Pancreas (tissue), 10 donors: ENCODE measurements at regions not wholly inside any gene's neighbourhood (a gene's known extent, or its start where the extent isn't known, plus 50 kb on each side); places are given as distances from the start of the nearest gene placed in this dataset.

Source experiments
- ATAC-seq, 4 donors: fragments of 200-7000 bp; cut with Tn5 transposase; one replicate each; pipeline versions ENCODE4 v1.8.0 to v1.9.1; 2020; ENCODE audit warnings: mild to moderate bottlenecking in 4 of 4, moderate library complexity in 4 of 4
- DNase-seq, 6 donors: peaks; one replicate each; pipeline ENCODE4 v3.0.0-alpha.2; 2020
- FAIRE-seq: peaks from 2 replicates; lab custom pipeline; 2012; peaks lifted over from hg19 to GRCh38; lab: Jason Lieb, UNC
- H3K27ac ChIP-seq, 4 donors: fragments of 200-600 bp; sonication (generic); 1 replicate in 3 of 4; 2 replicates in 1 of 4; pipeline versions ENCODE4 v1.5.0 to v1.8.0; 2020
- H3K27me3 ChIP-seq, 4 donors: fragments of 200-600 bp; one replicate each; pipeline ENCODE4 v1.8.0; 2021
- H3K36me3 ChIP-seq, 3 donors: fragments of 200-600 bp; sonication (generic) in 1 of 3; one replicate each; pipeline versions ENCODE4 v1.5.0 to v1.8.0; 2020 to 2021
- H3K4me1 ChIP-seq, 3 donors: fragments of 200-600 bp; one replicate each; pipeline ENCODE4 v1.8.0; 2021
- H3K4me3 ChIP-seq, 4 donors: fragments of 200-600 bp; sonication (generic) in 2 of 4; one replicate each; pipeline versions ENCODE4 v1.5.0 to v1.8.0; 2020 to 2021
- H3K9me3 ChIP-seq, 4 donors: fragments of 200-600 bp; one replicate each; pipeline ENCODE4 v1.8.0; 2021
- WGBS, 2 donors: extraction: QIAGEN DNeasy Blood & Tissue Kit; methylation state at CpG; one replicate each; pipeline ENCODE4 v1.1.7; 2013; 5-methylcytosine and 5-hydroxymethylcytosine counted together
- intact Hi-C, 3 donors: fragments of 100-400 bp; cut with DNase I; formaldehyde crosslinking; loops; one replicate each; pipeline versions ENCODE4 v1.11.1 to v1.14.2; 2022
- TF ChIP-seq, protein P1 (sequence below), 4 donors: fragments of 200-600 bp; sonication (generic) in 3 of 4; IDR thresholded peaks; one replicate each; pipeline versions ENCODE4 v1.5.0 to v1.8.0; 2021; ENCODE audit warnings: antibody characterized with exemption in 4 of 4
- donor health status: healthy with polysubstance abuse.
- donor health status: DM: no; HTN: no; CAD: no; lungs with moderate emphysema.
- donor health status: DM: no; HTN: no; CAD: no.
- donor health status: control.
- donor health status: control.
- donor health status: Bipolar disorder and iron deficiency.
- donor health status: DM: yes; HTN: yes; CAD: no.
- donor health status: DM: no; HTN: no; CAD: no.
- donor health status: DM: no; HTN: no; CAD: no.
- donor health status: DM: yes; HTN: yes; CAD: no.

DNA sequence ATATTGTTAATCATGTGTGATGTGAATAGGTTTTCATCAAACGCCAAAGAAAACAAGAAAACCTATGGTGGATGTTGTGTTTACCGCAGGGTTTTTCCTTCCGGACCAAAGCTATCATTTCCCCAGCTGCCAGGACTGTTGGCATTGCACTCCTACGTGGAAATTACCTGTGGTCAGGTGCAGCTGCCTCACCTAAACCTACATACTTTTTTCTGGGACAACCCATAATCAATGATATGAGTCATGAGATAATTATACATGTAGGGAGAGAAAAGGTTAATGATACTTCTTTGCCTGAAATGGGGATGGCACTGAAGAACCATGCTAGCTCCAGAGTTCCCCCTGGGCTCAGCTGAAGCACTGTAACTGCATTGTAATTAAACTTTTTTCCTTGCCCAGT lies 223.6 kb upstream of the SEMA3E start:
- TF ChIP-seq, protein P1, sequence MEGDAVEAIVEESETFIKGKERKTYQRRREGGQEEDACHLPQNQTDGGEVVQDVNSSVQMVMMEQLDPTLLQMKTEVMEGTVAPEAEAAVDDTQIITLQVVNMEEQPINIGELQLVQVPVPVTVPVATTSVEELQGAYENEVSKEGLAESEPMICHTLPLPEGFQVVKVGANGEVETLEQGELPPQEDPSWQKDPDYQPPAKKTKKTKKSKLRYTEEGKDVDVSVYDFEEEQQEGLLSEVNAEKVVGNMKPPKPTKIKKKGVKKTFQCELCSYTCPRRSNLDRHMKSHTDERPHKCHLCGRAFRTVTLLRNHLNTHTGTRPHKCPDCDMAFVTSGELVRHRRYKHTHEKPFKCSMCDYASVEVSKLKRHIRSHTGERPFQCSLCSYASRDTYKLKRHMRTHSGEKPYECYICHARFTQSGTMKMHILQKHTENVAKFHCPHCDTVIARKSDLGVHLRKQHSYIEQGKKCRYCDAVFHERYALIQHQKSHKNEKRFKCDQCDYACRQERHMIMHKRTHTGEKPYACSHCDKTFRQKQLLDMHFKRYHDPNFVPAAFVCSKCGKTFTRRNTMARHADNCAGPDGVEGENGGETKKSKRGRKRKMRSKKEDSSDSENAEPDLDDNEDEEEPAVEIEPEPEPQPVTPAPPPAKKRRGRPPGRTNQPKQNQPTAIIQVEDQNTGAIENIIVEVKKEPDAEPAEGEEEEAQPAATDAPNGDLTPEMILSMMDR (IDR thresholded peaks at IDR 0.05), result no peak
- ATAC-seq (no peak), DNase-seq (no peak), FAIRE-seq (no peak)
- intact Hi-C loops, result no loop called here
- Histone ChIP-seq H3K27ac (no peak overlapping the region), H3K9me3 (no peaks in the 10 kb centered on the region), H3K36me3 (no peaks in the 10 kb centered on the region), H3K4me1 (no peaks in the 10 kb centered on the region), H3K4me3 (no peak overlapping the region), H3K27me3 (no peaks in the 10 kb centered on the region)
- WGBS, 2 donors, result 64 to 65% methylated on average over 4 of the region's 4 CpGs

DNA sequence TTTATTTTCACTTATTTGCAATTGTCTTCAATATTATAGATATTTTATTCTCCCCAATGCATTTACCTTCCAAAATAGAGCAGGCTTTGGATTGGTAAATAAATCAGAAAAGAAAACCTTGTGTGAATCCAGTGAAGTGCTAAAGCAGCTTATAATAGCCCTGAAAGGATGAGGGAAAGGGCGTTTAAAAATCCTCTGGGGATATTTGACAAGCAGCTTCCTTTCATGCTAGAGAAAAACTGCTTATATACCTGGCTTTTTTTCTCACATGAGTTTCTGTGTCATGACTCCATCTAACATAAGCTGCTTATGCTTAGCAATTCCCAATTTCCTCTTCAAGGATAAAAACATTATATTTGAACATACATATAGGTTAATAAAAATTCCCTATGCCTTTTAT lies 221.6 kb upstream of the SEMA3E start:
- no peaks in the 10 kb centered on the region for H3K4me1 ChIP-seq
- H3K27ac ChIP-seq, result no peak overlapping the region
- no peak overlapping the region for H3K4me3 ChIP-seq
- H3K27me3 ChIP-seq, result no peaks in the 10 kb centered on the region
- intact Hi-C loops, result no loop called here
- H3K36me3 ChIP-seq, result no peaks in the 10 kb centered on the region
- ATAC-seq (no peak), DNase-seq (no peak), FAIRE-seq (no peak)
- 21 to 31% methylated on average over 1 of the region's 1 CpG for WGBS, 2 donors
- no peaks in the 10 kb centered on the region for H3K9me3 ChIP-seq
- TF ChIP-seq, protein P1 (IDR thresholded peaks at IDR 0.05), result no peak

DNA sequence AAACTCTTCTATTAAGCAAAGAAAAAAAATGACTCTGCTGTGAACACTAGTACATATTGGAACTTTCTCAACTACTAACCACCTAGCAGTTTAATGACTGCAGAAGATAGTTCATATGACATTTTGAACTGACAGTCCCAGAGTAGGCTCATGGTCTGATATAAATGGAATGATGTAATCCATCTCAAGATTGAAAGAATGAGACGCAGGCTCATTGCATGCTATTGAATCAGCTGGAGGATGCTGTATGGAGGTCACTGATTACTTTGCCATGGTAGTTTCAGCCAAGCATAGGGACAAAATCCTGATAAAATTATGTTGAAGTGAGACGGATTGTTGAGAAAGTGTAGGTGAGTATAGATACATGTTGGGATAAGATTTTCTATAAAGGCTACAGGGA lies 217.6 kb upstream of the SEMA3E start:
- no peaks in the 10 kb centered on the region for H3K36me3 ChIP-seq
- H3K27ac ChIP-seq, result no peak overlapping the region
- ATAC-seq, result no peak
- DNase-seq, result no peak
- WGBS, 2 donors, result 45 to 68% methylated on average over 2 of the region's 2 CpGs
- TF ChIP-seq, protein P1 (IDR thresholded peaks at IDR 0.05), result no peak
- H3K27me3 ChIP-seq, result peaks cover 0 to 6% (median 0%) of the 10 kb centered on the region in 4 donors
- intact Hi-C loops, result no loop called here
- no peaks in the 10 kb centered on the region for H3K9me3 ChIP-seq
- no peak for FAIRE-seq
- H3K4me1 ChIP-seq, result no peaks in the 10 kb centered on the region
- no peak overlapping the region for H3K4me3 ChIP-seq

DNA sequence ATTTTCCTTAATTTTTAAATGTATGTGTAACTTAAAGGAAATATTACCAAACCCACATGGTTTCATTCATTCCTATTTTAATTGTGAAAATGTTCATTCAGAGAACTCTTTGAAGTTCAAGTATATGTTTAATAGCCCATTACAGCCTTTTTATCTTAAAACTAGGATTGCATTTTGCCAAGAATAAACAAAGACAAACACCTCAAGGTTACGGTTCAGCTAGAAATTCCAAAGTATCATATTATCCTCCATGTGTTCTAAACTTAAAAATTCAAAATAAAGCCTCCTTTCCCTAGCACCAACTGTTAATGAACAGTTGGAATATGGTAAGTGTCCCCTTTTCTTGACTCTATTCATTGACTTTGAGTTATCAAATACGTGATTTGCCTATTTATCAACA lies 215.6 kb upstream of the SEMA3E start:
- no peak for FAIRE-seq
- no peak for DNase-seq
- no peak overlapping the region for H3K27ac ChIP-seq
- no peak for ATAC-seq
- 31 to 44% methylated on average over 2 of the region's 2 CpGs for WGBS, 2 donors
- no peaks in the 10 kb centered on the region for H3K9me3 ChIP-seq
- no peaks in the 10 kb centered on the region for H3K36me3 ChIP-seq
- H3K4me1 ChIP-seq, result no peaks in the 10 kb centered on the region
- intact Hi-C loops, result no loop called here
- H3K4me3 ChIP-seq, result no peak overlapping the region
- peaks cover 0 to 6% (median 0%) of the 10 kb centered on the region in 4 donors for H3K27me3 ChIP-seq
- TF ChIP-seq, protein P1 (IDR thresholded peaks at IDR 0.05), result no peak

DNA sequence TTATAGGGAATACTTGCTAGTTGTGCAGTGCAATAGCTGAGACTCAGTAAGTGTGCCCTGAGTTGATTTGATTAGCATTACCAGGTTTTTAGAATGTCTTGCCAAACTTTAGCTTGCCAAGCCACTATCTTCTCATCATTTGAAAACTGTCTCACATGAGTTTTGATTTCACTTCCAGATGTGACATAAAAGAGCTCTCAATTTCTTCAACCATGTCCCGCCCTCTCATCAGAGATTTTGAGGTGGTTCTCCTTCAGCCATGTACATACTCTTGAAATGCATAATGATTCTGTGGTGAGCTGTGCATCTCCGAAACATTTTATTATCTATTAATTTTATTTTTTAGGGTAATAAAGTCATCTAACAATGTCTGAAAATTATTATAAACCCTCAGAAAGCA lies 215.0 kb upstream of the SEMA3E start:
- TF ChIP-seq, protein P1 (IDR thresholded peaks at IDR 0.05), result no peak
- ATAC-seq (no peak), DNase-seq (no peak), FAIRE-seq (no peak)
- 74 to 83% methylated on average over 2 of the region's 2 CpGs for WGBS, 2 donors
- no peaks in the 10 kb centered on the region for H3K4me1 ChIP-seq
- no peak overlapping the region for H3K27ac ChIP-seq
- intact Hi-C loops, result no loop called here
- H3K27me3 ChIP-seq, result peaks cover 0 to 6% (median 0%) of the 10 kb centered on the region in 4 donors
- H3K36me3 ChIP-seq, result no peaks in the 10 kb centered on the region
- H3K9me3 ChIP-seq, result no peaks in the 10 kb centered on the region
- H3K4me3 ChIP-seq, result no peak overlapping the region
